ACHN (cell line): ENCODE measurements at regions not wholly inside any gene's neighbourhood (a gene's known extent, or its start where the extent isn't known, plus 50 kb on each side); places are given as distances from the start of the nearest gene placed in this dataset.
"Not testable (repeated sequence)": the region's sequence is repeated elsewhere in the genome, so short reads cannot be mapped to it uniquely, and the experiment has no call there.

Experiments
- DNase-seq: peaks from one replicate; pipeline ENCODE4 v3.0.0-alpha.2; 2015
- in situ Hi-C: cut with HindIII; loops from 2 replicates; pipeline ENCODE4 v1.10.0; 2017; ENCODE audit warnings: low sequenced_read_pairs, low pct_ligation_motif_present, low pct_unique_long_range_greater_than_20kb

DNA sequence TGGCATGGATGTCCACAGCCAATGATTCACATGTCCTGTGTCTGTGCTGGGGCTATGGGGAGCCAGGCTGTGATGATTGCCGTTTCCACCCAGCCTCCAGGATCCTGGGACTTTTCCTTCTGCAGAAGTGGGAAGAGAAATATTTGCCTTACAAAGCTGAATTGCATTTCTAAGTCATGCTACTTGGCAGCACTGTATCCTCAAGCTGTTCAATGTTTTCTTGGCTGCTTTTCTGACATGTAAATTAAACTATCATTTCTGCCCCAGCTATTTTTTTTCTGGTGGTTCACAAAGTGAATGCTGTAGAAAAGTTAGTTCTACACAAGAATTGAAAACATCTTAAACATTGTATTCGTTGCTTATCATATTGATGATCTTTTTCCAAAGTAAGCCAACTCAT lies 51.9 kb upstream of the TCERG1L start:
- in situ Hi-C loops = no loop called here

DNA sequence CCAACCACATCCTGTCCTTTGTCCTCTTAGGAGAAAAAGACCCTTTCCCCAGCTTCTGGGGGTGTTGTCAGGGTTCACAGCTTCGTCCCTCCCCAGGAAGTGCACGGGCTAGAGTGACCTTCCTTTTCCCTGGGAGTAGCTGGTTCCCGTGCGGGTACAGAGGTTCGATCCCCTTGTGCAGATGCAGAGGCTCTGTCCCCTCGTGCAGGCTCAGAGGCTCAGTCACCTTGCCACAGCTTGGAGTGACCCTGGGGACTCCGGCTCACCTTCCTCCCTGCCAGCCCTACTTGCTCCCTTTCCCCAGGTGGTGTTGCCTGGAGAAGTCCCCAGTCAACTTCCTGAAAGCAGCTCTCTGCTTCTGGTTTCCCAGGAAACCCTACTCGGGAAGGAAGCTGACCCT lies 60.0 kb upstream of the TCERG1L start:
- in situ Hi-C loops = no loop called here
- no peak for DNase-seq

More for the DNA sequence above, 51.9 kb upstream of the TCERG1L start:
- no peak for DNase-seq

DNA sequence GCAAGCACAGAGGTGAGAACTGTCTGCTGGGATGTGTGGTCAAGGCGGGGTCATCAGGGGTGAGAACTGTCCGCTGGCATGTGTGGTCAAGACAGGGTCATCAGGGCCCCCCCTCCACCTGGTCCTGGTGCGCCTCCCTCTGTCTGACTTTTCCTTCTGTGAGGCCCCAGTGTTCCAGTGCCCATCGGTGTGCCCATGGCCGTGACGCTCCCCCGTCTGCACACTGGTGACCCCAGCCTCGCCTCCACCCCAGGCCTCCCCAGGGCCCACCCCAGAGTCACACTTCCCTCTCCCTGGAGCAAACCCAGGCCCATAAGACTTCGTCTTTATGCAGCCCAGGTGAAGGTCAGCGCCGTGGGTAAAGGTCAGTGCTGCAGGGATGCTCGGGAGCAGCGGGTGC lies 70.1 kb upstream of the TCERG1L start:
- DNase-seq = no peak
- in situ Hi-C loops = no loop called here

DNA sequence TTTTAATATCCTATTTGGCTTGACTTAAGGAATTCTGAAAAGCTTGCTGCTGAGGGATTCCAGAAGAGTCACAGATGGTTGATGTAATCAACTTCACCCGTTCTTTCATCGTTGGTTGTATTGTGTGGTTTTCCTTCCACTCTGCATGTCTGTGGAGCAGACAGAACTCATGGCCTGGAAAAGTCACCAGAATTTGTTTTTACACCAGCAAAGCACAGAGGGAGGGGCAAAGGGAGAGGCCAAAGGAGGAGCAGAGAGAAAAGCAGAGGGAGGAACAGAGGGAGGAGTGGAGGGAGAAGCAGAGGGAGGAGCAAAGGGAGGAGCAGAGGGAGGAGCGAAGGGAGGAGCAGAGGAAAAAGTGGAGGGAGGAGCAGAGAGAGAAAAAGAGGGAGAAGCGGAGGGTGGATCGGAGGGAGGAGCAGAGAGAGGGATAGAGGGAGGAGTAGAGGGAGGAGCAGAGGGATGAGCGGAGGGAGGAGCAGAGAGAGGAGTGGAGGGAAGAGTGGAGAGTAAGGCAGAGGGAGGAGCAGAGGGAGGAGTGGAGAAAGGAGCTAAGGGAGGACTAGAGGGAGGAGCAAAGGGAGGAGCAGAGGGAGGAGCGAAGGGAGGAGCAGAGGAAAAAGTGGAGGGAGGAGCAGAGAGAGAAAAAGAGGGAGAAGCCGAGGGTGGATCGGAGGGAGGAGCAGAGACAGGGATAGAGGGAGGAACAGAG lies 73.8 kb upstream of the TCERG1L start:
- DNase-seq, in situ Hi-C loops: not testable (repeated sequence)

DNA sequence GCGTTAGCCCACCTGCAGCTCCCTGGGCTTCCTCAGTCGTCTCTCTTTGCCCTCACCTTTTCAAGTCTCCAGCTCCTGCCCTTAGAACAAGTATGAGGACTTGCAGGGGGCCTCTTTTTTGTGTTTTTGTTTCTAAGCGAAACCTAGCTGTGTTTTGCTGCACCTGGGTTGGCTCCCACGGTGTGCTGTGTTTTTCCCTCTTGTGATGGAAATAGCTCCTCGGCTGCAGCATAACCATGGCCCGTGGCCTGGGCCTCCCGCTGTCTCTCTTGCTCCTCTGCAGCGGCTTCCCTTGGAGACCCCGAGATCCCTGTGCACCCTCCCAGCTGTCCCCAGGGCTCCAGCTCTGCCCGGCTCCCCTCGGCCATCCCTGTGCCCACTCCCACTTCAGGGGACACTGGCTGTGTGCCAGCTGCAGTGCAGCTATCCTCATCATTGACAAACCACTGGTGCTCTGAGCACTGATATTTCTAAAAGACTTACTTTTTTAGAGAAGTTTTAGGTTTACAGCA lies 75.6 kb upstream of the TCERG1L start:
- no peak for DNase-seq
- in situ Hi-C loops = no loop called here

- in situ Hi-C loops = no loop called here
- no peak for DNase-seq
These were observed 80.4 kb upstream of the TCERG1L start for GRCh38 chr10:131391936-131392335.

DNA sequence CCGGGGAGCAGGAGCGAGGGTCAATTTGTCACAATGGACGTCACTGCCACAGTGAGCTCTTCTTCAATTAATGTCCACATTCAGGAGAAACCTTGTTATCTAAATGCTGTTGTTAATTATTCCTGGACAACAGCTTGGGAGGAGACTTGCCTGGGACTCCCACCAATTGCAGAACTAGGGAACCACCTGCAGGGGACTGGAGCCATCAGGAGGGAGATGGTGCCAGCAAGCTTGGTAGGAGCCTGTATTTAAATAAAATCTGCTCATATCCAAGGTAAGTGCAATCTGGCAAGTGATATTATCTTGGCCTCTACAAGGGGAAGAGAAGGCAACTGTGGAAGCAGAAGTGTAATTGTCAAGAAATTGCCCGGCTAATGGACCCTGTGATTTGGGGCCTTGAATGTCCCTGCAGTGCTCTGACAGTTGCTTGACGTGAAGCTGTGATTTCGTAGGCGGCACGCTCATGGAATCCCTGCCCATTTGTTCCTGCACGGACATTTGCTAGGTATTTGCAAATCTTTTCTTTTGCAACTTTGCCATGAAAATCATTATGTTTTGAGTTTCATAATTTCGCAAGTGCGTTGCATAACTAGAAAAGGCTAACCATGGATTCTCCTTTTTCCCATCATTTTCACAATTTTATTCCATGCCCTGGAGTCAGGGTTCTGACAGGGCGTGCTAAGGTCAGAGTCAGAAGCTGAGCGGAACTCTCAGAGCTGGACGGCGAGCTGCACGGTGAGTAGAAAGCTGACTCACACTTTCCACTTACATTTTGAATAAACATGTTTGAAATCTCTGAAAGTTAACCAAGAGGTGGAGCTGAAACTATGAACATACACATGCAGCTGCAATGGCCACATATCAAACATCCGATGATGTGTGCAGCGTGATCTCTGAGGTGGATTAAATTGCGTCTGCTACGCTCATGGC lies 84.9 kb upstream of the TCERG1L start:
- in situ Hi-C loops = no loop called here
- DNase-seq = no peak

DNA sequence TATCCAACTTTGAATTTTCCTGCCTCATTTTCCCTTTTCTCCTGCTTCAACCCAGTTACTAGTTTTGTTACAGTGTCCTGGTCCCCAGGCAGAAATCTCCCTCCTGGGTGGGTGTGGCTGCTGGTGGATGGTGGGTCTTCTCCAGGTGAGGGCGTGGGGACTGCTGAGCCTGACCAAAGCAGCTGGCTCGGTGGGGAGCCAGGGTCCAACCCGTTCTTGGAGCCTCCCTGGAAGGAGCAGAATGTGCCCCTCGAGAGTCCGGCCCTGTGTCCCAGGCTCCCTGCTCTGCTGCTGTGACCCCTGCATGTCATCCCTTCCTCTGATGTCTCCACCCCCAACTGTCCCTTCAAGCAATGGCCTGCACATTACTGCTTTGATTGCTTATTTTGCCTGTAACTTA lies 86.6 kb upstream of the TCERG1L start:
- in situ Hi-C loops = no loop called here
- DNase-seq = no peak

- no peak for DNase-seq
- in situ Hi-C loops = no loop called here
These were observed 88.5 kb upstream of the TCERG1L start for GRCh38 chr10:131399981-131400380.

DNA sequence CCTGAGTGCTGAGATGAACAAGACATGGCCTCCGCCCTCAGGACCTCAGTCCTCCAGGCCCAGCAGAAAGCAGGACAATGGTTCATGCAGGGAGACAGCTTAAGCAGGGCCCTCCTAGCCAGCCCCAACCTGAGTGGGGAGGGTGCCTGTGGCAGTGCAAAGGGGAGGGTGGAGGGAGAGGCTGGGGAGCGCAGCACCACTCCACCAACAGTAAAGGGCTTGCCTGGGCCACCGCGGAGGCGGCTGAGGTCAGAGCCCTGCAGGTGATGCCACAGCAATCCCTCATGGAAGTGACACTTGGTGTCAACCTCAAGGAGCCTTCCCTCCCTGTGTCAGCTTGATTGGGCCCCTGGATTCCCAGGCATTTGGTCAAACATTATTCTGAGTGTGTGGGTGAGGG lies 89.0 kb upstream of the TCERG1L start:
- in situ Hi-C loops = no loop called here

DNA sequence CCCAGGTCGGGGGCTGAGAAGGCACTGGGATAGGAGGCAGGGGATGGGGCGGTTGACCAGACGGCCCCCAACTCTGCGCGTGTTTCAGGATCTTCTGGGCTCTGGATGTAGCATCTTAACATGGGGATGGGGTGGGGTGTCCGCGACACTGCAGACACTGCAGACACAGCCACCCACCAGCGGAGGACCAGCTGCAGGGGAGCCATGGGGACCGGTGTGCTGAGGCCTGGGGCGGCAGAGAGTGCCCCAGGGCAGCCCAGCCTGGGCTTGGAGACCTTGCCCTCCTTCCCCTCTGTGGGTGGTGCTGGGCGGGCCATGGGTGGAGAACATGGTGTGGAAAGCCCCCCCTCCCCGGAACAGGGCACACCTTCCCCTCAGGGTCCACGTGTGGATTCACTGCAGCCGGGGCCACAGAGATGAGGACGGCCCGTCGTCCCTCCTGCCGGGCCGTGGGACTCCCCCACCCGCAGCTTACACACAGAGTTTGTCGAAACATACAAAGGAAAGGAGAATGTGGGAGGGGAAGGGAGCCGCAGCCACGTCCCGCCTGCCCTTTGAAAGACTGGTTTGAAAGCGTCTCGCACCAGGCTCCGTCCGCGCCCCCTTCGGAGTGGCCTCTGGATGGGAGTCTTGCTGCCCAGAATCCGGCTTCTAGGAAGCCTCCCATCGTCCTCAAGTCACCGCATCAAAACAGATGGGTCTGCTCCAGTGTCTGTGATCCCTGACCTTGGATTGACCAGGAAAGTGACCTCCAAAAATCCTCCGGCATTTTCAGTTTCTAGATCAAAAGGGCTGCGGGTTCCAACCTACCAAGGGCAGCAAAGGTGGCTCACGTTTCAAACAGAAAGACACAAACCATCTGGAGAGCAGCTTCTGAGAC lies 91.5 kb upstream of the TCERG1L start:
- in situ Hi-C loops = no loop called here
- no peak for DNase-seq

More for the DNA sequence above, 89.0 kb upstream of the TCERG1L start:
- DNase-seq = no peak

GRCh38 chr10:131403936-131404335 lies 92.4 kb upstream of the TCERG1L start:
- DNase-seq = no peak
- in situ Hi-C loops = no loop called here

DNA sequence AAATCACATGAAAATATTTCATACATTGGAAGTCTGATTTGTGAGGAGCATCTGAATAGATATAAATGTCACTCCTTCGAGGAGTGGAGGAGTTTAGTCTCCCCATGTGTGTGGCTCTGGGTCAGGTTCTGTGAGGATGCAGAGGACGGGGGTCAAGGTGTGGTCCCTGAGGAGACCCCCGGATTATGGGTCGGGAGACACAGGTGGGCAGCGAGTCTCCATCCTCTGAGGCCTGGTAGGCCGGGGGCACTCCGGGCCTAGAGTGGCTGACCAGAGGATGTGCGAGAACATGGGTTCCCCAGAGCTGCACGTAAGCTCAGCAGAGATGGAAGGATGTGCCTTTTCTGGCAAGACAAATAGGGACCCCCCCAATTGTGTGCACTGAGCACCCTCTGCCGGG lies 93.4 kb upstream of the TCERG1L start:
- no peak for DNase-seq
- in situ Hi-C loops = no loop called here

DNA sequence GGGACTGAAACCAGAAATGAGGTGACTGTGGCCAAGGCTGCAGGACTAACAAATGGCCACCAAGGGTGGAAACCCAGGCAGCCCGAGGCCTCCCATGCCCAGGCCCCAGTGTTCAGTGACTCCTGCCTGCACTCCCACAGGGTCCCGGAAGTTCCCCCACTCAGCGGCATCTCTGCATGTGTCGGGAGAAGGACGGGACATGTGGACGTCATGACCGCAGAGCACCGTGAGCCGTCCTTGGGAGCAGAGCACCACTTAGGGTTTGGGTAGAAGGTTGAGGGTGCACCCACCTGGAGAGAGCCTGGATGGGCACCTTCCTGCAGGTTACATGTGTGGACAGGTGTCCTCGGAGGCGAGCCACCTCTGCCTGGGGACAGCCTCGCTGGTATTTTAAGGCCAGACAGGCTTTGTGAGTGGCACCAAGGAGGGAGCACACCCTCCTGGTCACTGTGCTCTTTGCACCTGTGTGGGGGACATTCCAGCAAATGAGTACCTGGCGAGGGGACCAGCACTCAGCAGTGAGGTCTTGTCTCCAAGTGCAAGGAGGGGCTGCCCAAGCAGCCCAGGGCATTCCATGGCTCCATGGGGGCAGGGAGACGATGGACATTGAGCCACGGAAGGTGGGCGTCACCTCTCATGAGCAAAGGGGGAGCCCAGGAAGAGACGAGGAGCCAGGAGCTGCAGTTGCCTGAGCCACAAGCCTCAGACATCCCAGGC lies 95.3 kb upstream of the TCERG1L start:
- no peak for DNase-seq
- in situ Hi-C loops = no loop called here

GRCh38 chr10:131418681-131419080 lies 107.2 kb upstream of the TCERG1L start:
- in situ Hi-C loops = no loop called here
- no peak for DNase-seq

GRCh38 chr10:131419797-131420196 lies 108.3 kb upstream of the TCERG1L start:
- in situ Hi-C loops = no loop called here
- DNase-seq = no peak

- no peak for DNase-seq
- in situ Hi-C loops = no loop called here
These were observed 109.3 kb upstream of the TCERG1L start for GRCh38 chr10:131420867-131421266.

DNA sequence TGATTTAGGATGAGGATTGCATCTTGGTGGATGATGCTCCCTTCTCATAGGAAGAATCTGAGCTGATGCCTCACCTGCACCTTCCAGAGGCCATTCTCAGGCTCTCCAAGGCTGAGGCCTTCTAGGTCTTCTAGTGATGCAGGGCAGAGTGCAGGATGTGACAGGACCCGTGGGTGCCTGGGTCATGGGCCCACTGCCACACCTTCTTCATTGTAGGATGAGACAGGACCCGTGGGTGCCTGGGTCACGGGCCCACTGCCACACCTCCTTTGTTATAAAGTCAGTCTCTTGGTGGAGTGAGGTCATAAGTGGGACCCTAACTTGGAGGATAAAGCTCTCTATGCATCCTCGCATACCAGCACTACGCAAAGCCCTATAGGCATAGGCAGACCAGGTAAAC lies 109.9 kb upstream of the TCERG1L start:
- in situ Hi-C loops = no loop called here
- no peak for DNase-seq
